IMR-90 (cell line): ENCODE measurements at regions not wholly inside any gene's neighbourhood (a gene's known extent, or its start where the extent isn't known, plus 50 kb on each side); places are given as distances from the start of the nearest gene placed in this dataset.

Experiments used
- CEBPB ChIP-seq: IDR thresholded peaks from 2 replicates; pipeline ENCODE4 v1.6.1; 2012; ENCODE audit warnings: low read depth, low read length, improper control_type of control experiment
- CTCF ChIP-seq: conservative IDR thresholded peaks from 2 replicates; pipeline ENCODE4 v1.5.1; 2012; ENCODE audit warnings: mild to moderate bottlenecking, low read depth, low read length, improper control_type of control experiment
- MXI1 ChIP-seq: IDR thresholded peaks from 2 replicates; pipeline ENCODE4 v1.6.1; 2012; ENCODE audit warnings: low read depth, mild to moderate bottlenecking, low read length, moderate library complexity, borderline replicate concordance
- POLR2A ChIP-seq: IDR thresholded peaks from 2 replicates; pipeline ENCODE4 v1.6.1; 2012; ENCODE audit warnings: mild to moderate bottlenecking, low read depth, low read length
- RAD21 ChIP-seq: IDR thresholded peaks from 2 replicates; pipeline ENCODE4 v1.6.1; 2012; ENCODE audit warnings: low read length, improper control_type of control experiment

- no peak for TF ChIP-seq CTCF
- TF ChIP-seq POLR2A, result no peak
- no peak for TF ChIP-seq RAD21
- TF ChIP-seq MXI1, result no peak
- TF ChIP-seq CEBPB, result no peak
Measured at GRCh38 chr14:82388488-82388887, 854.8 kb upstream of the SEL1L start.
